Epithelial cell of proximal tubule (primary cell): ENCODE measurements at regions not wholly inside any gene's neighbourhood (a gene's known extent, or its start where the extent isn't known, plus 50 kb on each side); places are given as distances from the start of the nearest gene placed in this dataset.
"Not testable (repeated sequence)": the region's sequence is repeated elsewhere in the genome, so short reads cannot be mapped to it uniquely, and the experiment has no call there.

ENCODE experiments used
- DNase-seq: peaks from one replicate; pipeline ENCODE4 v3.0.0-alpha.2; 2011; ENCODE audit warnings: low read depth
- H3K4me3 ChIP-seq: 2 replicates; pipeline ENCODE4 v1.5.1; 2011; ENCODE audit warnings: low read depth, mild to moderate bottlenecking, low read length
- CTCF ChIP-seq: conservative IDR thresholded peaks from 2 replicates; pipeline ENCODE4 v1.5.1; 2012; ENCODE audit warnings: low read depth, mild to moderate bottlenecking, low read length

- H3K4me3 ChIP-seq = no peak overlapping the region
- TF ChIP-seq CTCF = no peak
- no peak for DNase-seq
These were observed 682.3 kb downstream of the BRINP1 start for GRCh38 chr9:118686959-118687358.

- H3K4me3 ChIP-seq = no peak overlapping the region
- no peak for TF ChIP-seq CTCF
- DNase-seq = no peak
These were observed 680.0 kb downstream of the BRINP1 start for GRCh38 chr9:118689280-118689679.

GRCh38 chr9:118692613-118693012 is 676.6 kb downstream of the BRINP1 start:
- TF ChIP-seq CTCF = no peak
- no peak for DNase-seq
- H3K4me3 ChIP-seq = no peak overlapping the region

GRCh38 chr9:118693645-118694044 is 675.6 kb downstream of the BRINP1 start:
- no peak for DNase-seq
- no peak for TF ChIP-seq CTCF
- no peak overlapping the region for H3K4me3 ChIP-seq

- H3K4me3 ChIP-seq, DNase-seq: not testable (repeated sequence)
These were observed 674.0 kb downstream of the BRINP1 start for GRCh38 chr9:118695249-118695648.

- DNase-seq = no peak
- no peak overlapping the region for H3K4me3 ChIP-seq
- no peak for TF ChIP-seq CTCF
These were observed 667.2 kb downstream of the BRINP1 start for GRCh38 chr9:118701985-118702384.

- DNase-seq = no peak
- H3K4me3 ChIP-seq = no peak overlapping the region
- no peak for TF ChIP-seq CTCF
These were observed 657.4 kb downstream of the BRINP1 start for GRCh38 chr9:118711843-118712242.

- no peak overlapping the region for H3K4me3 ChIP-seq
- DNase-seq = no peak
- TF ChIP-seq CTCF = no peak
These were observed 648.0 kb downstream of the BRINP1 start for GRCh38 chr9:118721276-118721675.
